PFSK-1 (cell line): ENCODE measurements at regions not wholly inside any gene's neighbourhood (a gene's known extent, or its start where the extent isn't known, plus 50 kb on each side); places are given as distances from the start of the nearest gene placed in this dataset.

Experiments
- FOXP2 ChIP-seq: optimal IDR thresholded peaks from 2 replicates; pipeline ENCODE3; 2011; ENCODE audit warnings: borderline replicate concordance, control low read depth, inconsistent platforms; ENCODE audit not compliant: insufficient read depth; ENCODE audit errors: extremely low read length, extremely low read depth
- POLR2AphosphoS5 ChIP-seq: IDR thresholded peaks from 2 replicates; pipeline ENCODE4 v1.6.1; 2012; ENCODE audit warnings: low read depth, mild to moderate bottlenecking, control low read depth, low read length, moderate library complexity
- REST ChIP-seq, 2 experiments: IDR thresholded peaks; 2 replicates each; pipeline versions ENCODE4 v1.6.1 to v1.8.0; 2011 to 2012; ENCODE audit warnings: low read depth in 2 of 2, low read length in 2 of 2, control low read depth in 1 of 2, inconsistent platforms in 1 of 2, mild to moderate bottlenecking in 1 of 2, moderate library complexity in 1 of 2; ENCODE audit not compliant: insufficient read depth in 1 of 2
- SIN3A ChIP-seq: IDR thresholded peaks from 2 replicates; pipeline ENCODE4 v1.6.1; 2012; ENCODE audit warnings: mild to moderate bottlenecking, low read length, moderate library complexity, borderline replicate concordance; ENCODE audit not compliant: insufficient read depth
- TAF1 ChIP-seq: IDR thresholded peaks from 2 replicates; pipeline ENCODE4 v1.6.1; 2012; ENCODE audit warnings: low read length, control low read depth, borderline replicate concordance; ENCODE audit not compliant: insufficient read depth

DNA sequence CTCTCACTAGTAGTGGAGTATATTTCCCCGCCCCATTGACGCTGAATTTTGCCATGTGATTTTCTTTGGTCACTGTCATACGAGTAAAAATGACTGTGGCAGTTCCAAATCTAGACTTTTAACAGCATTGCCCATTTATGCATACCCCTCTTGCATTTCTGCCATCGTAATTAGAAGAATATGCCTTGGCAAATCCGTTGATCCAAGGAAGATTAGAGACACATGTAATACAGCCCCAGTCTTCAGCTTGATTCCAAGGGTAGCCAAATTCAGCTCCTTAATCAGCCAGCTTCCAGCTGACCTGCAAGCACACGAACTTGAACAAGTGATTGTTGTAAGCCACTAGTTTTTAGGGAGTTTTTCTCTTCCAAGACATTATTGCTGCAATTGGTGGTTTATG, 290.3 kb upstream of the ADAMTS5 start:
- TF ChIP-seq REST (IDR thresholded peaks at IDR 0.05; ENCODE audit: insufficient read depth in 1 of 2, low read depth in 2 of 2, low read length in 2 of 2) (no peak), TAF1 (no peak), SIN3A (no peak), FOXP2 (no peak), POLR2AphosphoS5 (no peak)

- no peak for TF ChIP-seq REST (IDR thresholded peaks at IDR 0.05; ENCODE audit: insufficient read depth in 1 of 2, low read depth in 2 of 2, low read length in 2 of 2)
- TF ChIP-seq FOXP2: no peak
- no peak for TF ChIP-seq TAF1
- no peak for TF ChIP-seq SIN3A
- TF ChIP-seq POLR2AphosphoS5: no peak
These were observed 284.9 kb upstream of the ADAMTS5 start for GRCh38 chr21:27251752-27252151.

DNA sequence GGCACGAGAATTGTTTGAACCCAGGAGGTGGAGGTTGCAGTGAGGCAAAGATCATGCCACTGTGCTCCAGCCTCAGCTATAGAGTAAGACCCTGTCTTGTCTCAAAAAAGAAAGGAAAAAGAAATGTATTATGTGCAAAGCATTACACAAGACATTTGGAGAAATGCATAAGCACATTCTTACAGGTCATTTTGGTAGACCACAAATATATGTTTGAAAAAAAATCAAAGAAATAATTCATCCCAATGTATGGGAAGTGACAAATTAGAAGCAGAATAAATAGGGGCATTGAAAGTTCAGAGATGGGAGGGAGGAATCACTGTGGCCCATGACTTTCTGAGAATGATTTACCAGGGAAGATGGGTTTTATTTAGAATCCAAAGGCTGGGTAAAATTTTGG, 283.5 kb upstream of the ADAMTS5 start:
- TF ChIP-seq POLR2AphosphoS5 (no peak), REST (IDR thresholded peaks at IDR 0.05; ENCODE audit: insufficient read depth in 1 of 2, low read depth in 2 of 2, low read length in 2 of 2) (no peak), FOXP2 (no peak), SIN3A (no peak)

DNA sequence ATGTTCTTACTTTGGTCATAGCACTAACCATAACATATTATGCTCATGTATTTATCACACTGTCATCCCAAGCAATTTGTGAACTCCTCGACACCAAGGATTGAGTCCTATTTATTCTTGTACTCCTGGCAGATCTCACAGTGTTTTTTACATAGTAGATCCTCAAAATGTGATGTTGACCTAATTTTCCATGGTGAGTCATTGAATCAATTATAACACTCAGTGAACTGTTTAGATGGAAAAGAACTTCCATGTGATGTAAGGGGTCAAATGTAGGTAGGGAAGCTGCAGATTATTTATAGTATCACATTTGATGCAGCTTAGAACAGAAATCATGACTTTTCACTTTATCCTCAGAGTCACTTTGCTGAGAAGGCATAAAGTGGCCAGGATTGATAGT, 281.9 kb upstream of the ADAMTS5 start:
- no peak for TF ChIP-seq REST (IDR thresholded peaks at IDR 0.05; ENCODE audit: insufficient read depth in 1 of 2, low read depth in 2 of 2, low read length in 2 of 2)
- no peak for TF ChIP-seq SIN3A
- TF ChIP-seq FOXP2: no peak
- no peak for TF ChIP-seq TAF1
- no peak for TF ChIP-seq POLR2AphosphoS5

GRCh38 chr21:27246741-27247140, 279.9 kb upstream of the ADAMTS5 start:
- no peak for TF ChIP-seq SIN3A
- no peak for TF ChIP-seq TAF1
- TF ChIP-seq REST (IDR thresholded peaks at IDR 0.05; ENCODE audit: insufficient read depth in 1 of 2, low read depth in 2 of 2, low read length in 2 of 2): no peak
- TF ChIP-seq FOXP2: no peak
- TF ChIP-seq POLR2AphosphoS5: no peak
